ENCODE measurements at regions not wholly inside any gene's neighbourhood (a gene's known extent, or its start where the extent isn't known, plus 50 kb on each side); places are given as distances from the start of the nearest gene placed in this dataset.

DNA sequence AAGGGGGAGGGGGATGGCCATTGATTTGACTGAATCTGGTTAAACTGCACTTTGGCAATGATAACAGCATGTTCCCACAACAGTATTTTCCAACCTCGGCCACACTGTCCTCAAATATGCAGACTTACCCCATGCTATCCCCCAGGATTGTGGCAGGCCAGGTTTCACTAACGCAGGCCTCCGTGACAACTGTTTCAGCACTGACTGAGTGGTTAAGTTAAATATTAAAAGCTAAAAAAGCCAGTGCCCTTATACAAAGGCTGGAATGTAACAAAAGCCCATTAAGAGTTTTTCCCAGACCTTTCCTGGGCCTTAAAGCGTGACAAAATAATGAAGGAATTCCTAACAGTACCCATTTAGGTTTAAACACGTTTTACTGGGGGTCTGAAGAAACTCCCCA lies 202.9 kb downstream of the USP25 start:
- no peaks in the 10 kb centered on the region for H3K27me3 Mint-ChIP-seq (ENCODE audit: low read depth)
- H3K27ac Mint-ChIP-seq: no peak overlapping the region
- H3K9me3 Mint-ChIP-seq: peaks cover 3% of the 10 kb centered on the region
- no peaks in the 10 kb centered on the region for H3K36me3 Mint-ChIP-seq
- DNase-seq (ENCODE audit: low spot score in 2 of 2, unreplicated experiment in 2 of 2): no peak
- H3K4me3 Mint-ChIP-seq: no peak overlapping the region
- H3K4me1 Mint-ChIP-seq: peaks cover 27% of the 10 kb centered on the region
- TF ChIP-seq, protein P1, sequence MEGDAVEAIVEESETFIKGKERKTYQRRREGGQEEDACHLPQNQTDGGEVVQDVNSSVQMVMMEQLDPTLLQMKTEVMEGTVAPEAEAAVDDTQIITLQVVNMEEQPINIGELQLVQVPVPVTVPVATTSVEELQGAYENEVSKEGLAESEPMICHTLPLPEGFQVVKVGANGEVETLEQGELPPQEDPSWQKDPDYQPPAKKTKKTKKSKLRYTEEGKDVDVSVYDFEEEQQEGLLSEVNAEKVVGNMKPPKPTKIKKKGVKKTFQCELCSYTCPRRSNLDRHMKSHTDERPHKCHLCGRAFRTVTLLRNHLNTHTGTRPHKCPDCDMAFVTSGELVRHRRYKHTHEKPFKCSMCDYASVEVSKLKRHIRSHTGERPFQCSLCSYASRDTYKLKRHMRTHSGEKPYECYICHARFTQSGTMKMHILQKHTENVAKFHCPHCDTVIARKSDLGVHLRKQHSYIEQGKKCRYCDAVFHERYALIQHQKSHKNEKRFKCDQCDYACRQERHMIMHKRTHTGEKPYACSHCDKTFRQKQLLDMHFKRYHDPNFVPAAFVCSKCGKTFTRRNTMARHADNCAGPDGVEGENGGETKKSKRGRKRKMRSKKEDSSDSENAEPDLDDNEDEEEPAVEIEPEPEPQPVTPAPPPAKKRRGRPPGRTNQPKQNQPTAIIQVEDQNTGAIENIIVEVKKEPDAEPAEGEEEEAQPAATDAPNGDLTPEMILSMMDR (IDR thresholded peaks at IDR 0.05; ENCODE audit: unreplicated experiment): no peak

DNA sequence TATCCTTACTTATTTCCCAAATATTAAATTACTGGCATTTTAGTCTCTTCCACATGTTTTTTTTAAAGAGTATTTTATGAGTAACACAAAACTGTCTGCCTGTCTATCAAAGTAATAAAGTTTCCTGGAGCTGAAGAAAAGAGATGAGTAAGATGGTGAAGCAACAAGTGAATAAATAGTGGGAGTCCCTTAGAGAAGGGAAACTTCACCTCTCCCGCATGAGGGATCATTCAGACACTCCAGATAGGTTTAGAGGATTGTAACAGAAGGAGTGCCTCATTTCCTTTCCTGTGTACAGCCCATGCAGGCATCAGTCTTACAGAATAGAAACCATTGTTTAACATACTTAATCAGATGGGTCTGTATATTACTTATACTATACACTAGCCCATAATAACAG lies 205.7 kb downstream of the USP25 start:
- no peak for DNase-seq (ENCODE audit: low spot score in 2 of 2, unreplicated experiment in 2 of 2)
- peaks cover 6% of the 10 kb centered on the region for H3K9me3 Mint-ChIP-seq

DNA sequence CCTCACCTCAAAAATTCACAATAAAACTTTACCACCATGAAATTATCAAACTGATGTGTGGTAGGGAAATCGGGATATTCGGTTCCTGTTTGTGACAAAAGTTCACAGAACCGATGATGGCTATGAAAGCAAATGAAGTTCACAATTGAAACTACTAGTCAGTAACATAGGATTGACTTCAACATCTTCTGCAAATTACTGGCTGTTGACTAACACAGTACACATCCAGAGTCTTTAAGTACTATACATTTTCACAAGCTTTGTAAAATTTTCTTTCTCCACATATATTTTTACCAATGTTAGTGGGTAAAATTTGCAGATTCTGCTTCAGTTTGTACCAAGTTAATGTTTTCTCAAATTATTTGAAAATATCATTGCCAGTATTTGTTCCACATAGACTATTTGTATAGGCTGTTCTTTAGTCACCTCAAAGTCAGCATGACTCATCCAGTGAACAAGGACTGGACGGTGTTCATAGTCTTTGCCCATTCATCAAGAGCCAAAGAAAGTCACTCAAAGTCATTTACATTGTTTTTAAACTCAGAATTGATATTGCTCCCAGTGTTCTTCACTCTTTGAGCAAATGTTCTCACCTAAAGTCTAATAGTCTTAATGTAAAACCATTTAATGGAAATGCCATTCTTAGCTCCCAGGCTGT lies 213.4 kb downstream of the USP25 start:
- Mint-ChIP-seq H3K36me3 (no peaks in the 10 kb centered on the region), H3K4me3 (no peak overlapping the region), H3K4me1 (peaks cover 14% of the 10 kb centered on the region), H3K27ac (no peak overlapping the region), H3K9me3 (peaks cover 9% of the 10 kb centered on the region), H3K27me3 (ENCODE audit: low read depth) (no peaks in the 10 kb centered on the region)
- DNase-seq (ENCODE audit: low spot score in 2 of 2, unreplicated experiment in 2 of 2): no peak
- TF ChIP-seq, protein P1 (IDR thresholded peaks at IDR 0.05; ENCODE audit: unreplicated experiment): no peak

More for the DNA sequence above, 205.7 kb downstream of the USP25 start:
- TF ChIP-seq, protein P1 (IDR thresholded peaks at IDR 0.05; ENCODE audit: unreplicated experiment): no peak
- Mint-ChIP-seq H3K27me3 (ENCODE audit: low read depth) (no peaks in the 10 kb centered on the region), H3K36me3 (no peaks in the 10 kb centered on the region), H3K4me1 (peaks cover 6% of the 10 kb centered on the region), H3K4me3 (no peak overlapping the region), H3K27ac (no peak overlapping the region)

DNA sequence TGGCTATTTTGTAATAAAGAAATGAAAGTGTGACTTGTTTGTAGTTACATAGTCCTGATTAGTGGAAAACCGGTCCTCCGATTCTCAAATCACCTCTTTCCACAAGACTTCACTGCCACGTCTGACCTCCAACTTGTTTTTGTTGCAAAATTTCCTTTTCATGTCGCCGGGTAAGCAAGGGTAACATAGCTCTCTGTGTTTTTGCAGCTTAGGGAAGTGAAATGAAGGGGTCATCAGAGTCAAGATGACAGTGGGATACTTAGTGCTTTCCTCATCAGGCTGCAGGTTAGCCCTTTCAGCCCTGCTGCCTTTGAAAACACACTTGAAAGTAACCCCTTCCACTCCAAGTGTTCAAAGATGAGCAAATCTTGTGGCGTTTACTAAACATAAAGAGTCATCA lies 217.9 kb downstream of the USP25 start:
- Mint-ChIP-seq H3K27me3 (ENCODE audit: low read depth) (no peaks in the 10 kb centered on the region), H3K9me3 (peaks cover 39% of the 10 kb centered on the region), H3K4me3 (no peak overlapping the region), H3K27ac (peak overlapping the region; percentile 76), H3K4me1 (peaks cover 14% of the 10 kb centered on the region), H3K36me3 (peaks cover 26% of the 10 kb centered on the region)
- DNase-seq (ENCODE audit: low spot score in 2 of 2, unreplicated experiment in 2 of 2): no peak
- TF ChIP-seq, protein P1 (IDR thresholded peaks at IDR 0.05; ENCODE audit: unreplicated experiment): no peak

DNA sequence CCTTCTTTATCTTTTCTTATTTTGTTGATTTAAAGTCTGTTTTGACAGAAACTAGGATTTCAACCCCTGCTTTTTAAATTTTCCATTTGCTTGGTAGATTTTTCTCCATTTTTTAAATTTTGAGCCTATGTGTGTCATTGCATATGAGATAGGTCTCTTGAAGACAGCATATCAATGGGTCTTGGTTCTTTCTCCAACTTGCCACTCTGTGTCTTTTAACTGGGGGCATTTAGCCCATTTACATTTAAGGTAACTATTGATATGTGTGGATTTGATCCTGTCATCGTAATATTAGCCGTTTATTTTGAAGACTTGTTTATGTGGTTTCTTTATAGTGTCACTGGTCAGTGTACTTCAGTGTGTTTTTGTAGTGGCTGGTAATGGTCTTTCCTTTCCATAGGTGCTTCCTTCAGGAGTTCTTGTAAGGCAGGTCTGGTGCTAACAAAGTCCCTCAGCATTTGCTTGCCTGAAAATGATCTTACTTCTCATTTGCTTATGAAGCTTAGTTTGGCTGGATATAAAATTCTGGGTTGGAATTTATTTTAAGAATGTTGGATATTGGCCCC lies 223.9 kb downstream of the USP25 start:
- Mint-ChIP-seq H3K36me3 (peaks cover 43% of the 10 kb centered on the region), H3K9me3 (peaks cover 70% of the 10 kb centered on the region), H3K4me3 (no peak overlapping the region), H3K27ac (no peak overlapping the region), H3K4me1 (peaks cover 4% of the 10 kb centered on the region), H3K27me3 (ENCODE audit: low read depth) (no peaks in the 10 kb centered on the region)
- DNase-seq (ENCODE audit: low spot score in 2 of 2, unreplicated experiment in 2 of 2): no peak
- TF ChIP-seq, protein P1 (IDR thresholded peaks at IDR 0.05; ENCODE audit: unreplicated experiment): no peak

All from mesothelial cell of epicardium (in vitro differentiated cells).